Body of pancreas (tissue), 4 donors: ENCODE measurements at regions not wholly inside any gene's neighbourhood (a gene's known extent, or its start where the extent isn't known, plus 50 kb on each side); places are given as distances from the start of the nearest gene placed in this dataset.

Source experiments
- CTCF ChIP-seq, 7 experiments: fragments of 450-650 bp in 4 of 7; fragments of 200-600 bp in 3 of 7; sonication (generic) in 3 of 7; IDR thresholded peaks; one replicate each; pipeline ENCODE4 v1.5.1; 2016 to 2019; ENCODE audit warnings: antibody characterized with exemption in 7 of 7
- POLR2A ChIP-seq, 3 donors: fragments of 450-650 bp; IDR thresholded peaks; one replicate each; pipeline ENCODE4 v1.6.1; 2016; ENCODE audit warnings: antibody characterized with exemption in 3 of 3, mild to moderate bottlenecking in 2 of 3

GRCh38 chr10:59025981-59026765, 150.3 kb upstream of the PHYHIPL start:
- TF ChIP-seq POLR2A (IDR thresholded peaks at IDR 0.05) (no peak), CTCF (IDR thresholded peaks at IDR 0.05) (no peak)
